NCI-H748 (cell line): ENCODE measurements at regions not wholly inside any gene's neighbourhood (a gene's known extent, or its start where the extent isn't known, plus 50 kb on each side); places are given as distances from the start of the nearest gene placed in this dataset.

Source experiments
- DNase-seq: peaks from one replicate; lab custom pipeline; 2025; ENCODE audit not compliant: unreplicated experiment; lab: John Stamatoyannopoulos, UW

- no peak for DNase-seq
Measured at GRCh38 chr2:352696-353095, 64.8 kb upstream of the ALKAL2 start.

- no peak for DNase-seq
Measured at GRCh38 chr2:349390-349789, 61.5 kb upstream of the ALKAL2 start.

DNA sequence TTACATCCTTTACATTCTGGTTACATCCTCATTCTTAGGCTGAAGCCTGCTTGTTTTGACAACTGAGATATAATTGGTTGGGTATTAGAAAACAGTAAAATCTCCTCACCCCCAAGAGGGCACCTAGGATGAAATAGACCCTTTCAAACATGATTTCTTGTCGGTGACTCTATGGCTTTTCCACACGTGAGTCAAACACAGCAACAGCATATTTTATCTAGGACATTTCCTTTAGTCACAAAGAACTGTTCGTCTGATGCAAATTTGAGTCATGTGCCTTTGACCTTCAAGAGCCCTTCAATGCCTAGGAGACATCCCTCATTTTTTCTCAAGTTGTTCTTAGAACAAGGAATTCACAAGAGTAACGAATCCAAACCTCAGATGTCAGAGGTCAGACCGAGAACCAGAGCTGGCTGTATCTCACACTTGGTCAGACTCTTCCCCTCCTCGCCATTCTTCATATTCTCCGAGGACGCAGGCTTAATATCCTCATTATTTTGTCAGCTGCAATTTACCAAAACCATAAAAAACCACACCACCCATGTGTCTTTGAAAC is 60.5 kb upstream of the ALKAL2 start:
- no peak for DNase-seq

GRCh38 chr2:344811-345210 is 56.9 kb upstream of the ALKAL2 start:
- DNase-seq, result no peak

DNA sequence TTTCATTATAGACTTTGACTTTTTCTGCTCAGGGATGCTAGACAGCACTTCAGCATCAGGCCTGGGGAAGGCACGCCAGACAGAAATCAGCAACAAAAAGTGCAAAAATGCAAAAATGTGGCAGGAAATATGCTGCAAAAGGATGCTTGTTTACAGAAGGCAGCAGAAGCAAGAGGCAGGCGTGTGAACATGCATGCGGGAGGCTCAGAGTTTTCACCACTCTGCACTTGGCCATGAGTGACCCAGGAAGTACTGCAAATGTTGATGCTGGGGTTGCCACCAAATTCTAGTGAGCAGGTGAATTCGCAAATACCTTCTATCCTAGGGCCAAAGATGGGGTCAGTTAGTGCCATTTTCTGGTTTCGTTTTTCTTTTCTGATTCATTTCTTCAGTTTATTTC is 55.5 kb upstream of the ALKAL2 start:
- DNase-seq, result no peak

DNA sequence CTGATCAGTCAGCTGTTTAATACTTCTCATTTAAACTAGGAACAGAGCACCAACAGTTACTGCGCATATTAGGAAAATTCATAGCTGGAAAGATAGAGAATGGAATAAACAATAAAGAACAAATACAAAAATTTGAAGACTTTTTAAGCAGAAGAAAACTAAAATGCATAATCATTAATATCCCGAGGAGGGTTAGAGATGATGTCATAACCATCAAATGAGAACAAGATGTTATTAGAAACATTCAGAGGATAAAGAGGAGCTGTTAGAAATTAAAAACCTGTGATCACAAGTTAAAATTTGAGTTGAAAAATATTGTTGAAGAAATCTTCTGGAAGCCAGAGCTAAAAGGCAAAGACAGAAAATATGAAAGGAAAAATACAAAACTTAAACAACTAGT is 54.0 kb upstream of the ALKAL2 start:
- DNase-seq, result no peak

DNA sequence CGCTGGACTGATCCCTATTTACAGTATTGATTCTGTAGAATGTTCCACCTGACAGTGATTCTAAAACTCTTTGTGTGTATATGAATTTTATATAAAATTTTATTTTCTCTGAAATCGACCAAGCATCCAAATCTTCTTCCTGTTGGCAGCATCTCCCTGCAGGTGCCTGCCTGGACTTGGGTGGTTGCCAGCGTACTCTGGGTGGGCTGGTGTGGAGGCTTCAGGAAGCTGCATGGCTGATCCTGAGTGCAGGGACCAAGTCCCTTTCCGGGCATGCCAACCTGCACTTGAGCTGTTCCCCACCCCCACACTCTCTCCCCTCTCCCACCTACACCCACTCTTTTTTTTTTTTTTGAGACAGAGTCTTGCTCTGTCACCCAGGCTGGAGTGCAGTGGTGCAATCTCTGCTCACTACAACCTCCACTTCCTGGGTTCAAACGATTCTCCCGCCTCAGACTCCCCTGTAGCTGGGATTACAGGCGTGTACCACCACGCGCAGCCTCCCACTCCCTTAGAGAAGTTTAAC is 53.2 kb upstream of the ALKAL2 start:
- DNase-seq, result peak; percentile 19
